Parathyroid adenoma (tissue), 2 donors: ENCODE measurements at regions not wholly inside any gene's neighbourhood (a gene's known extent, or its start where the extent isn't known, plus 50 kb on each side); places are given as distances from the start of the nearest gene placed in this dataset.

Experiments
- H2AFZ ChIP-seq: fragments of 300-600 bp; sonication (generic); one replicate; pipeline ENCODE4 v1.7.0; 2017; ENCODE audit warnings: antibody characterized with exemption, mild to moderate bottlenecking
- H3K27ac ChIP-seq: fragments of 300-600 bp; sonication (generic); one replicate; pipeline ENCODE4 v1.7.0; 2017
- H3K27me3 ChIP-seq: fragments of 300-600 bp; sonication (generic); one replicate; pipeline ENCODE4 v1.7.0; 2017; ENCODE audit warnings: low read length; ENCODE audit not compliant: control insufficient read depth, insufficient read depth
- H3K36me3 ChIP-seq: fragments of 300-600 bp; sonication (generic); one replicate; pipeline ENCODE4 v1.7.0; 2017; ENCODE audit warnings: low read length; ENCODE audit not compliant: control insufficient read depth, insufficient read depth
- H3K4me1 ChIP-seq: fragments of 300-600 bp; sonication (generic); one replicate; pipeline ENCODE4 v1.7.0; 2017; ENCODE audit warnings: control low read depth
- H3K4me2 ChIP-seq: fragments of 300-600 bp; sonication (generic); one replicate; pipeline ENCODE4 v1.7.0; 2017; ENCODE audit warnings: low read length
- H3K4me3 ChIP-seq: fragments of 300-600 bp; sonication (generic); one replicate; pipeline ENCODE4 v1.7.0; 2017; ENCODE audit warnings: low read depth, low read length
- H3K79me2 ChIP-seq: fragments of 300-600 bp; sonication (generic); one replicate; pipeline ENCODE4 v1.7.0; 2017; ENCODE audit warnings: control low read depth
- H3K9ac ChIP-seq: fragments of 300-600 bp; sonication (generic); one replicate; pipeline ENCODE4 v1.7.0; 2017; ENCODE audit warnings: mild to moderate bottlenecking
- H3K9me3 ChIP-seq: fragments of 300-600 bp; sonication (generic); one replicate; pipeline ENCODE4 v1.7.0; 2017; ENCODE audit warnings: low read length; ENCODE audit not compliant: control insufficient read depth
- TF ChIP-seq, protein P1 (sequence below): fragments of 300-600 bp; sonication (generic); IDR thresholded peaks from one replicate; pipeline ENCODE4 v1.7.0; 2017; ENCODE audit warnings: antibody characterized with exemption, mild to moderate bottlenecking
- donor health status: primary hyperparathyroidism.

DNA sequence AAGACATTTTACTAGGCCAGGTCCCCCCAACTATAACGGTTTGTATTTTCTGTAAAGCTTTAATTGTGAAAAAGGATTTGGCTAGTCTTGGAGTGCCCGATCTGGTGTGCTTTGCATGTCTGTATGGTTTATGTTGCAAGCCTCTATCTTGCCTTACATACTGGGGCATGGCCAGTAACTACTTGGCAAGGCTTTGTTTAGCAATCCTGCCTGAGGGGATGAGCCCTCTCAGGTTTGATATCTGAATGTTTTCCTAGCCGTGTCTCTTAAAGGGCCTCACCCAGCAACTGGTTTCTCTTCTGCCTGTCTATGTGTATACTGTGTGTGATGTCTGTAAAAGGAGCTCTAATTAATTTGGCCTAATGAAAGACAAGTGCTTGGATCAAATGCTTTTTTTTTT, 61.3 kb upstream of the SPINK5 start:
- Histone ChIP-seq H3K4me2 (no peak overlapping the region), H3K4me3 (no peak overlapping the region), H3K27me3 (no peaks in the 10 kb centered on the region), H3K9me3 (no peaks in the 10 kb centered on the region), H2AFZ (no peak overlapping the region), H3K27ac (no peak overlapping the region), H3K9ac (no peak overlapping the region), H3K79me2 (no peaks in the 10 kb centered on the region), H3K36me3 (no peaks in the 10 kb centered on the region), H3K4me1 (no peaks in the 10 kb centered on the region)
- TF ChIP-seq, protein P1, sequence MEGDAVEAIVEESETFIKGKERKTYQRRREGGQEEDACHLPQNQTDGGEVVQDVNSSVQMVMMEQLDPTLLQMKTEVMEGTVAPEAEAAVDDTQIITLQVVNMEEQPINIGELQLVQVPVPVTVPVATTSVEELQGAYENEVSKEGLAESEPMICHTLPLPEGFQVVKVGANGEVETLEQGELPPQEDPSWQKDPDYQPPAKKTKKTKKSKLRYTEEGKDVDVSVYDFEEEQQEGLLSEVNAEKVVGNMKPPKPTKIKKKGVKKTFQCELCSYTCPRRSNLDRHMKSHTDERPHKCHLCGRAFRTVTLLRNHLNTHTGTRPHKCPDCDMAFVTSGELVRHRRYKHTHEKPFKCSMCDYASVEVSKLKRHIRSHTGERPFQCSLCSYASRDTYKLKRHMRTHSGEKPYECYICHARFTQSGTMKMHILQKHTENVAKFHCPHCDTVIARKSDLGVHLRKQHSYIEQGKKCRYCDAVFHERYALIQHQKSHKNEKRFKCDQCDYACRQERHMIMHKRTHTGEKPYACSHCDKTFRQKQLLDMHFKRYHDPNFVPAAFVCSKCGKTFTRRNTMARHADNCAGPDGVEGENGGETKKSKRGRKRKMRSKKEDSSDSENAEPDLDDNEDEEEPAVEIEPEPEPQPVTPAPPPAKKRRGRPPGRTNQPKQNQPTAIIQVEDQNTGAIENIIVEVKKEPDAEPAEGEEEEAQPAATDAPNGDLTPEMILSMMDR = no peak

GRCh38 chr5:148000036-148000435, 63.7 kb upstream of the SPINK5 start:
- no peaks in the 10 kb centered on the region for H3K79me2 ChIP-seq
- no peaks in the 10 kb centered on the region for H3K27me3 ChIP-seq
- H3K4me1 ChIP-seq = no peaks in the 10 kb centered on the region
- H3K4me2 ChIP-seq = no peak overlapping the region
- no peaks in the 10 kb centered on the region for H3K36me3 ChIP-seq
- no peaks in the 10 kb centered on the region for H3K9me3 ChIP-seq
- H2AFZ ChIP-seq = no peak overlapping the region
- no peak overlapping the region for H3K27ac ChIP-seq
- TF ChIP-seq, protein P1 = no peak
- H3K4me3 ChIP-seq = no peak overlapping the region
- no peak overlapping the region for H3K9ac ChIP-seq

DNA sequence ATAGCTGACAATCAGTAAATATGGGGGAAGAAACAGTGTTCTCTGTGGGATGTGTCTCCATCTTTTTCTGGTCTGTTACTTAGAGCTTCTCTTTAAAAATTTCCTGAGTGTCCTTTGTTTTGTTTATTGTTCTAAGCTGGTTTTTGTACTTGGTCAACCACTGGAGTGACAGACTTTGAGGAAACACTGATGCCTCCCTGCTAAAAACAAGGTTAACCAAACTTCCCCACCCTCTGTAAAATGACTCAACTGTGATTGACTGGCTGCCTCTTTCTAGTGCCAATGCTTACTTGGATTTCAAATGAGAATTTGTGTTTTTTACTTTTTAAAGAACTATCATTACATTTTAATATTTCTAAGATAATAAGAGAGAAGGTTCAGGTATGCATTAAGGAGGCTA, 65.1 kb upstream of the SPINK5 start:
- H3K9me3 ChIP-seq = no peaks in the 10 kb centered on the region
- no peak overlapping the region for H2AFZ ChIP-seq
- no peak overlapping the region for H3K4me2 ChIP-seq
- H3K4me3 ChIP-seq = no peak overlapping the region
- no peaks in the 10 kb centered on the region for H3K4me1 ChIP-seq
- H3K27ac ChIP-seq = no peak overlapping the region
- no peaks in the 10 kb centered on the region for H3K36me3 ChIP-seq
- TF ChIP-seq, protein P1 = no peak
- no peak overlapping the region for H3K9ac ChIP-seq
- no peaks in the 10 kb centered on the region for H3K79me2 ChIP-seq
- no peaks in the 10 kb centered on the region for H3K27me3 ChIP-seq

GRCh38 chr5:147997486-147997885, 66.3 kb upstream of the SPINK5 start:
- no peaks in the 10 kb centered on the region for H3K36me3 ChIP-seq
- TF ChIP-seq, protein P1 = no peak
- no peak overlapping the region for H3K4me2 ChIP-seq
- H3K4me1 ChIP-seq = no peaks in the 10 kb centered on the region
- H2AFZ ChIP-seq = no peak overlapping the region
- H3K4me3 ChIP-seq = no peak overlapping the region
- no peaks in the 10 kb centered on the region for H3K79me2 ChIP-seq
- no peak overlapping the region for H3K9ac ChIP-seq
- H3K27me3 ChIP-seq = no peaks in the 10 kb centered on the region
- no peaks in the 10 kb centered on the region for H3K9me3 ChIP-seq
- no peak overlapping the region for H3K27ac ChIP-seq

GRCh38 chr5:147996379-147996778, 67.4 kb upstream of the SPINK5 start:
- TF ChIP-seq, protein P1 = no peak
- no peak overlapping the region for H3K4me2 ChIP-seq
- H3K79me2 ChIP-seq = no peaks in the 10 kb centered on the region
- no peaks in the 10 kb centered on the region for H3K27me3 ChIP-seq
- no peak overlapping the region for H2AFZ ChIP-seq
- no peaks in the 10 kb centered on the region for H3K4me1 ChIP-seq
- no peak overlapping the region for H3K4me3 ChIP-seq
- H3K36me3 ChIP-seq = no peaks in the 10 kb centered on the region
- no peak overlapping the region for H3K9ac ChIP-seq
- no peaks in the 10 kb centered on the region for H3K9me3 ChIP-seq
- H3K27ac ChIP-seq = no peak overlapping the region
